ENCODE measurements at regions not wholly inside any gene's neighbourhood (a gene's known extent, or its start where the extent isn't known, plus 50 kb on each side); places are given as distances from the start of the nearest gene placed in this dataset.

DNA sequence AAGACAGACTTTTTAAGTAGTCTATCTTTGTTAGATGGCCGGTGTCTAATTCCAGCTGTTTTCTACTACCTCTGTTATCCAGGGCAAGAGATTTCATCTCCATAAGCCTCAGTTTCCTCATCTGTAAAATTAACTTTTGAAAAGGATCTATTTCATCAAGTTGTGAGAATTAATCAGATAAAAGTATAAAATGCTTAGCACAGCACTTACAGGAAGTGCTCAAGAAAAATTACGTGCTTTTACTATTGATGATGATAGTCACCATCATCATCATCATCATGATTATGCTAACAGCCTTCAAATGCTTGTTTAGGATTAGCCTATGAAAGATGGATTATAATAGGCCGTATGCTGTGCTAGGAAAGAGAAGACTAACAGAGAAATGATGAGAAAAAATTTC is 76.2 kb downstream of the CYRIA start:
- no peak for TF ChIP-seq SIN3A (IDR thresholded peaks at IDR 0.05; ENCODE audit: borderline replicate concordance, insufficient read depth, low read length)
- TF ChIP-seq, protein P1, sequence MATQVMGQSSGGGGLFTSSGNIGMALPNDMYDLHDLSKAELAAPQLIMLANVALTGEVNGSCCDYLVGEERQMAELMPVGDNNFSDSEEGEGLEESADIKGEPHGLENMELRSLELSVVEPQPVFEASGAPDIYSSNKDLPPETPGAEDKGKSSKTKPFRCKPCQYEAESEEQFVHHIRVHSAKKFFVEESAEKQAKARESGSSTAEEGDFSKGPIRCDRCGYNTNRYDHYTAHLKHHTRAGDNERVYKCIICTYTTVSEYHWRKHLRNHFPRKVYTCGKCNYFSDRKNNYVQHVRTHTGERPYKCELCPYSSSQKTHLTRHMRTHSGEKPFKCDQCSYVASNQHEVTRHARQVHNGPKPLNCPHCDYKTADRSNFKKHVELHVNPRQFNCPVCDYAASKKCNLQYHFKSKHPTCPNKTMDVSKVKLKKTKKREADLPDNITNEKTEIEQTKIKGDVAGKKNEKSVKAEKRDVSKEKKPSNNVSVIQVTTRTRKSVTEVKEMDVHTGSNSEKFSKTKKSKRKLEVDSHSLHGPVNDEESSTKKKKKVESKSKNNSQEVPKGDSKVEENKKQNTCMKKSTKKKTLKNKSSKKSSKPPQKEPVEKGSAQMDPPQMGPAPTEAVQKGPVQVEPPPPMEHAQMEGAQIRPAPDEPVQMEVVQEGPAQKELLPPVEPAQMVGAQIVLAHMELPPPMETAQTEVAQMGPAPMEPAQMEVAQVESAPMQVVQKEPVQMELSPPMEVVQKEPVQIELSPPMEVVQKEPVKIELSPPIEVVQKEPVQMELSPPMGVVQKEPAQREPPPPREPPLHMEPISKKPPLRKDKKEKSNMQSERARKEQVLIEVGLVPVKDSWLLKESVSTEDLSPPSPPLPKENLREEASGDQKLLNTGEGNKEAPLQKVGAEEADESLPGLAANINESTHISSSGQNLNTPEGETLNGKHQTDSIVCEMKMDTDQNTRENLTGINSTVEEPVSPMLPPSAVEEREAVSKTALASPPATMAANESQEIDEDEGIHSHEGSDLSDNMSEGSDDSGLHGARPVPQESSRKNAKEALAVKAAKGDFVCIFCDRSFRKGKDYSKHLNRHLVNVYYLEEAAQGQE (IDR thresholded peaks at IDR 0.05; ENCODE audit: insufficient read depth in 1 of 2, low read depth in 2 of 2, low read length in 2 of 2), result no peak
- no peak for TF ChIP-seq FOXP2 (optimal IDR thresholded peaks at IDR 0.05; ENCODE audit: borderline replicate concordance, extremely low read depth, extremely low read length, insufficient read depth)
- no peak for TF ChIP-seq POLR2AphosphoS5 (IDR thresholded peaks at IDR 0.05; ENCODE audit: low read depth, low read length)
- no peak for TF ChIP-seq TAF1 (IDR thresholded peaks at IDR 0.05; ENCODE audit: borderline replicate concordance, insufficient read depth, low read length)

DNA sequence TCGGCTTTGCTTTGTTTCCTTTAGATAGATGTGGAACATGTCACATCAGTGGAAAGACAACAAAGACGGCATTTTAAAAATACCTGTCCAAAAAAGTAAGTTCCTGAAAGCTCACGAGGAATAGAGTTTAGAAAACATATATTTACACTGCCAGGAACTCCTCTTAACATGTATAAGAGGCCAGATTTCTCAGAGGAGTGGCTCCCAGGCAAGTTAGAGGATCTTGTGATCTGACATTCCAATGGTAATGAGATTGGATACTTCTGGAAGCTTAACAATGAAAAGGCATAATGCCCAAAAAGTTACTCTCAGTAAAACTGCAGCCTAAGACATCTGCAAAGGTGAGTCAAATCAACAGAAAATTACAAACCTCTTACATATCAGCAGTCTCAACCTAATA is 77.1 kb downstream of the CYRIA start:
- TF ChIP-seq POLR2AphosphoS5 (IDR thresholded peaks at IDR 0.05; ENCODE audit: low read depth, low read length) (no peak), SIN3A (IDR thresholded peaks at IDR 0.05; ENCODE audit: borderline replicate concordance, insufficient read depth, low read length) (no peak), TAF1 (IDR thresholded peaks at IDR 0.05; ENCODE audit: borderline replicate concordance, insufficient read depth, low read length) (no peak), FOXP2 (optimal IDR thresholded peaks at IDR 0.05; ENCODE audit: borderline replicate concordance, extremely low read depth, extremely low read length, insufficient read depth) (no peak)
- TF ChIP-seq, protein P1 (IDR thresholded peaks at IDR 0.05; ENCODE audit: insufficient read depth in 1 of 2, low read depth in 2 of 2, low read length in 2 of 2), result no peak

DNA sequence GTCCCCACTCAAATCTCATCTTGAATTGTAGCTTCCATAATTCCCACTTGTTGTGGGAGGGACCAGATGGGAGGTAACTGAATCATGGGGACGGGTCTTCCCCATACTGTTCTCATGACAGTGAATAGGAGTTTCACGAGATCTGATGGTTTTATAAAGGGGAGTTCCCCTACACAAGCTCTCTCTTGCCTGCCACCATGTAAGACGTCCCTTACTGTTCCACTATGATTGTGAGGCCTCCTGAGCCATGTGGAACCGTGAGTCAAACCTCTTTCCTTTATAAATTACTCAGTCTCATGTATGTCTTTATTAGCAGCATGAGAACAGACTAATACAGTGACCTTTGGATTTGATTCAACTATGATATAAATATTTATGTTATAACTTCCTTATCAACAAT is 78.0 kb downstream of the CYRIA start:
- TF ChIP-seq, protein P1 (IDR thresholded peaks at IDR 0.05; ENCODE audit: insufficient read depth in 1 of 2, low read depth in 2 of 2, low read length in 2 of 2), result no peak
- TF ChIP-seq SIN3A (IDR thresholded peaks at IDR 0.05; ENCODE audit: borderline replicate concordance, insufficient read depth, low read length) (no peak), FOXP2 (optimal IDR thresholded peaks at IDR 0.05; ENCODE audit: borderline replicate concordance, extremely low read depth, extremely low read length, insufficient read depth) (no peak)

DNA sequence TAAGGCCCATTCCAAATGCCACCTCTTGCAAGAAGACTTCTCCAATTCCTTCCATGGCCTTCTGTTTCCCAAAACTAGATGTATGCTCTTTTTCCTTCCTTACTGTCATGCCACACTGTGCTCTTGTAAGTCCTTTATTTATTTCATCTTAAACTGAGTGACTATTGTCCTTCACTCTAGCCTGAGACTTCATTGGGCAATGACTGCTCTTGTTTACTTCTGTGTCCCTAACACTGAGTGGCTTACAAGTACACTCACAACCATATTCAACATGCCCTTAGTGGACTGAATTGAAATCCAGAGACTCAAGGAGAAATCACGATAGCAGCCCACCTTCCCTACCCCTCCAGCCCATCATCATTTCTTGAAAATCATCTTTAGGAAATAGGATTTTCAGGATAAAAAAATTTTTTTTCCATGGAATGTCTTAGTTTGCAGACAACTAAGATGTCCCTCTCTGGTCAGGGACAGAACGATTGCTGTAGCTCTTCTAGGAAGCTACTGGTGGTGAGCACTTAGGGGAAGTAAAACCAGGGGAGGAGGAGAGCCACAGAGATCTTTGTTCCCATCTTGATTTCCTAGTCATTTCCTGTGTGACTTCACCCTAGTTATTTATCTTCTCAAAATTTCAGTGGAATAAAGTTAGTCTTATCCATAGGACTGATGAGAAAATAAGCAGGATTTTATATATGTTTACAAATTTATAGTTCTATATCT is 80.7 kb downstream of the CYRIA start:
- TF ChIP-seq FOXP2 (optimal IDR thresholded peaks at IDR 0.05; ENCODE audit: borderline replicate concordance, extremely low read depth, extremely low read length, insufficient read depth), result no peak
- TF ChIP-seq SIN3A (IDR thresholded peaks at IDR 0.05; ENCODE audit: borderline replicate concordance, insufficient read depth, low read length), result no peak
- TF ChIP-seq TAF1 (IDR thresholded peaks at IDR 0.05; ENCODE audit: borderline replicate concordance, insufficient read depth, low read length), result no peak
- TF ChIP-seq, protein P1 (IDR thresholded peaks at IDR 0.05; ENCODE audit: insufficient read depth in 1 of 2, low read depth in 2 of 2, low read length in 2 of 2), result no peak
- no peak for TF ChIP-seq POLR2AphosphoS5 (IDR thresholded peaks at IDR 0.05; ENCODE audit: low read depth, low read length)
